ENCODE measurements at regions not wholly inside any gene's neighbourhood (a gene's known extent, or its start where the extent isn't known, plus 50 kb on each side); places are given as distances from the start of the nearest gene placed in this dataset.

- Histone ChIP-seq H3K4me2 (ENCODE audit: low read length) (no peak overlapping the region), H3K79me2 (ENCODE audit: low read length) (no peaks in the 10 kb centered on the region), H2AFZ (ENCODE audit: low read length) (no peak overlapping the region), H3K27me3 (ENCODE audit: low read length) (no peaks in the 10 kb centered on the region), H3K4me3 (ENCODE audit: low read length) (no peak overlapping the region), H3K9me2 (replicated peaks; ENCODE audit: low read length) (no peaks in the 10 kb centered on the region), H4K20me1 (ENCODE audit: low read length) (no peaks in the 10 kb centered on the region), H3K36me3 (ENCODE audit: low read depth, low read length) (no peaks in the 10 kb centered on the region), H3F3A (ENCODE audit: low read length, unreplicated experiment) (no peaks in the 10 kb centered on the region), H3K27ac (ENCODE audit: low read length) (no peak overlapping the region), H3K9ac (ENCODE audit: low read length) (no peak overlapping the region), H3K4me1 (ENCODE audit: insufficient read depth, low read length) (no peaks in the 10 kb centered on the region), H3K9me3 (ENCODE audit: low read length) (no peaks in the 10 kb centered on the region)
- DNase-seq (no peak), ATAC-seq (no peak)
- no peak for TF ChIP-seq EZH2 (IDR thresholded peaks at IDR 0.05; ENCODE audit: low read length, unreplicated experiment)
- no TSS peak for BruUV-seq (replicated peaks)
- ChIA-PET POLR2A (ENCODE audit: unreplicated experiment) (no interaction called here), CTCF (interaction anchor here (0.7 to 0.9 kb wide), 2 partner anchors 48 to 130 kb away, joined by 3 to 4 read pairs; no protein-coding TSS in a partner anchor)
- intact Hi-C loops (cut with micrococcal nuclease), result loop anchor here (5.0 kb wide), 1 partner anchor 46 kb away; no protein-coding TSS in a partner anchor
These were observed 206.3 kb downstream of the SNX10 start for GRCh38 chr7:26497801-26498596.

- H2AFZ ChIP-seq (ENCODE audit: low read length), result no peak overlapping the region
- no peaks in the 10 kb centered on the region for H3F3A ChIP-seq (ENCODE audit: low read length, unreplicated experiment)
- no peaks in the 10 kb centered on the region for H3K9me3 ChIP-seq (ENCODE audit: low read length)
- no peaks in the 10 kb centered on the region for H4K20me1 ChIP-seq (ENCODE audit: low read length)
- no peak overlapping the region for H3K27ac ChIP-seq (ENCODE audit: low read length)
- no peak overlapping the region for H3K9ac ChIP-seq (ENCODE audit: low read length)
- H3K36me3 ChIP-seq (ENCODE audit: low read depth, low read length), result no peaks in the 10 kb centered on the region
- POLR2A ChIA-PET (ENCODE audit: unreplicated experiment), result no interaction called here
- H3K4me1 ChIP-seq (ENCODE audit: insufficient read depth, low read length), result no peaks in the 10 kb centered on the region
- TF ChIP-seq CTCF (conservative IDR thresholded peaks at IDR 0.05; ENCODE audit: low read depth, low read length) (no peak), EZH2 (IDR thresholded peaks at IDR 0.05; ENCODE audit: low read length, unreplicated experiment) (no peak), EZH2phosphoT487 (IDR thresholded peaks at IDR 0.05; ENCODE audit: borderline replicate concordance, low read length) (no peak)
- no peak overlapping the region for H3K4me2 ChIP-seq (ENCODE audit: low read length)
- H3K4me3 ChIP-seq (ENCODE audit: low read length), result no peak overlapping the region
- no peak for DNase-seq
- CTCF ChIA-PET, result interaction anchor here (0.9 kb wide), 1 partner anchor 131 kb away, joined by 3 read pairs; no protein-coding TSS in a partner anchor
- ATAC-seq, result no peak
- no TSS peak for BruUV-seq (replicated peaks)
- intact Hi-C loops (cut with micrococcal nuclease), result loop anchor here (5.0 kb wide), 1 partner anchor 47 kb away; no protein-coding TSS in a partner anchor
- no peaks in the 10 kb centered on the region for H3K79me2 ChIP-seq (ENCODE audit: low read length)
- no peaks in the 10 kb centered on the region for H3K9me2 ChIP-seq (replicated peaks; ENCODE audit: low read length)
- H3K27me3 ChIP-seq (ENCODE audit: low read length), result no peaks in the 10 kb centered on the region
These were observed 207.7 kb downstream of the SNX10 start for GRCh38 chr7:26499315-26499897.

GRCh38 chr7:26500749-26501352 lies 209.2 kb downstream of the SNX10 start:
- DNase-seq, result peak; percentile 58

More at GRCh38 chr7:26500749-26501352, 209.2 kb downstream of the SNX10 start:
- no TSS peak for BruUV-seq (replicated peaks)
- Histone ChIP-seq H3K9ac (ENCODE audit: low read length) (no peak overlapping the region), H3K27ac (ENCODE audit: low read length) (no peak overlapping the region), H3F3A (ENCODE audit: low read length, unreplicated experiment) (no peaks in the 10 kb centered on the region), H3K79me2 (ENCODE audit: low read length) (no peaks in the 10 kb centered on the region), H4K20me1 (ENCODE audit: low read length) (no peaks in the 10 kb centered on the region), H3K27me3 (ENCODE audit: low read length) (no peaks in the 10 kb centered on the region), H3K4me1 (ENCODE audit: insufficient read depth, low read length) (no peaks in the 10 kb centered on the region), H2AFZ (ENCODE audit: low read length) (no peak overlapping the region), H3K36me3 (ENCODE audit: low read depth, low read length) (no peaks in the 10 kb centered on the region), H3K4me2 (ENCODE audit: low read length) (no peak overlapping the region), H3K9me2 (replicated peaks; ENCODE audit: low read length) (no peaks in the 10 kb centered on the region), H3K9me3 (ENCODE audit: low read length) (no peaks in the 10 kb centered on the region), H3K4me3 (ENCODE audit: low read length) (no peak overlapping the region)
- intact Hi-C loops (cut with micrococcal nuclease), result loop anchor here (1.0 to 10.0 kb wide), 5 partner anchors 102 to 660 kb away; no protein-coding TSS in a partner anchor
- ChIA-PET CTCF (interaction anchor here (0.6 to 1.5 kb wide), 6 partner anchors 28 to 326 kb away, joined by 3 to 26 read pairs (median 4); no protein-coding TSS in a partner anchor), POLR2A (ENCODE audit: unreplicated experiment) (no interaction called here)
- peak; percentile 71 for ATAC-seq
- TF ChIP-seq EZH2 (IDR thresholded peaks at IDR 0.05; ENCODE audit: low read length, unreplicated experiment), result no peak
- peak; percentile 79 for TF ChIP-seq CTCF (conservative IDR thresholded peaks at IDR 0.05; ENCODE audit: low read depth, low read length)

Data from PC-3 (cell line).